Prostate gland (tissue), 2 donors: ENCODE measurements at regions not wholly inside any gene's neighbourhood (a gene's known extent, or its start where the extent isn't known, plus 50 kb on each side); places are given as distances from the start of the nearest gene placed in this dataset.

ENCODE experiments used
- DNase-seq: peaks from one replicate; pipeline ENCODE4 v3.0.0-alpha.2; 2019; ENCODE audit warnings: low spot score
- H3K27ac ChIP-seq, 2 donors: fragments of 200-600 bp; sonication (generic); 2 replicates each; pipeline ENCODE4 v1.5.1; 2017 to 2019
- H3K27me3 ChIP-seq: fragments of 200-600 bp; sonication (generic); replicated peaks from 2 replicates; pipeline ENCODE4 v1.5.1; 2019; ENCODE audit not compliant: insufficient read depth
- H3K36me3 ChIP-seq, 2 donors: fragments of 200-600 bp; sonication (generic); 1 replicate in 1 of 2; 2 replicates in 1 of 2; pipeline versions ENCODE4 v1.5.1 to v1.8.1; 2017 to 2019
- H3K4me1 ChIP-seq: fragments of 200-600 bp; sonication (generic); replicated peaks from 2 replicates; pipeline ENCODE4 v1.5.1; 2019
- H3K4me3 ChIP-seq, 2 donors: fragments of 200-600 bp; sonication (generic); 2 replicates each; pipeline ENCODE4 v1.5.1; 2017 to 2019
- H3K9me3 ChIP-seq: fragments of 200-600 bp; sonication (generic); 2 replicates; pipeline ENCODE4 v1.5.1; 2017
- POLR2A ChIP-seq: fragments of 450-650 bp; IDR thresholded peaks from one replicate; pipeline ENCODE4 v1.6.1; 2016; ENCODE audit warnings: antibody characterized with exemption, mild to moderate bottlenecking
- POLR2AphosphoS5 ChIP-seq: sonication (generic); formaldehyde crosslinking; IDR thresholded peaks from one replicate; pipeline ENCODE4 v1.6.1; 2017; ENCODE audit warnings: antibody characterized with exemption
- WGBS: methylation state at CpG from one replicate; pipeline ENCODE4 v1.1.5; 2018; 5-methylcytosine and 5-hydroxymethylcytosine counted together
- intact Hi-C: fragments of 100-400 bp; cut with DNase I; formaldehyde crosslinking; loops from one replicate; pipeline ENCODE4 v1.14.2; 2022
- TF ChIP-seq, protein P1 (sequence below), 4 experiments: fragments of 200-600 bp in 2 of 4; fragments of 450-650 bp in 2 of 4; sonication (generic) in 2 of 4; IDR thresholded peaks; 1 replicate in 3 of 4; 2 replicates in 1 of 4; pipeline ENCODE4 v1.5.1; 2016 to 2019; ENCODE audit warnings: antibody characterized with exemption in 4 of 4, mild to moderate bottlenecking in 2 of 4, moderate library complexity in 2 of 4

- 79% methylated on average over 2 of the region's 2 CpGs for WGBS
- Histone ChIP-seq H3K27me3 (no peaks in the 10 kb centered on the region), H3K27ac (no peak overlapping the region), H3K4me3 (no peak overlapping the region), H3K36me3 (no peaks in the 10 kb centered on the region), H3K9me3 (no peaks in the 10 kb centered on the region), H3K4me1 (no peaks in the 10 kb centered on the region)
- TF ChIP-seq, protein P1, sequence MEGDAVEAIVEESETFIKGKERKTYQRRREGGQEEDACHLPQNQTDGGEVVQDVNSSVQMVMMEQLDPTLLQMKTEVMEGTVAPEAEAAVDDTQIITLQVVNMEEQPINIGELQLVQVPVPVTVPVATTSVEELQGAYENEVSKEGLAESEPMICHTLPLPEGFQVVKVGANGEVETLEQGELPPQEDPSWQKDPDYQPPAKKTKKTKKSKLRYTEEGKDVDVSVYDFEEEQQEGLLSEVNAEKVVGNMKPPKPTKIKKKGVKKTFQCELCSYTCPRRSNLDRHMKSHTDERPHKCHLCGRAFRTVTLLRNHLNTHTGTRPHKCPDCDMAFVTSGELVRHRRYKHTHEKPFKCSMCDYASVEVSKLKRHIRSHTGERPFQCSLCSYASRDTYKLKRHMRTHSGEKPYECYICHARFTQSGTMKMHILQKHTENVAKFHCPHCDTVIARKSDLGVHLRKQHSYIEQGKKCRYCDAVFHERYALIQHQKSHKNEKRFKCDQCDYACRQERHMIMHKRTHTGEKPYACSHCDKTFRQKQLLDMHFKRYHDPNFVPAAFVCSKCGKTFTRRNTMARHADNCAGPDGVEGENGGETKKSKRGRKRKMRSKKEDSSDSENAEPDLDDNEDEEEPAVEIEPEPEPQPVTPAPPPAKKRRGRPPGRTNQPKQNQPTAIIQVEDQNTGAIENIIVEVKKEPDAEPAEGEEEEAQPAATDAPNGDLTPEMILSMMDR (IDR thresholded peaks at IDR 0.05), result no peak
- intact Hi-C loops, result no loop called here
- no peak for DNase-seq
Measured at GRCh38 chr1:195047772-195048171, 1560.5 kb downstream of the KCNT2 start.

DNA sequence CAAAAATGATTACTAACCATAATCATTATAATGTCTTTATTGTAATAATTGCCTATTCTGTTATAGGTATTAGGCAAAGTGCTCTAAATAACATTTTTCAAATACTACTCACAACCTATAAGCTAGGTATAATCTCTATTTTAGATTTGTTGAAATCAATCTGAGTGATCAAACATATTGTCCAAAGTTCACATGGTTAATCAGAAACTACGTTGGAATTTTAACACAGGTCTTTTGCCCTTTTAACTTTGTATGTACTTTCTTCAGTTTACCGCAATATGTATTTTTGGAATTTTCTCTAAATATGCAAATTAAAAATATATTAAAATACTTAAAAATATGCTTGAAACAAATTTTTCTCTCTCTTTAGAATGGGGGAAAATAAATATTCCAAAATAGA lies 1563.2 kb downstream of the KCNT2 start:
- Histone ChIP-seq H3K9me3 (no peaks in the 10 kb centered on the region), H3K27ac (no peak overlapping the region), H3K27me3 (no peaks in the 10 kb centered on the region), H3K4me1 (no peaks in the 10 kb centered on the region), H3K4me3 (no peak overlapping the region), H3K36me3 (no peaks in the 10 kb centered on the region)
- 90% methylated on average over 2 of the region's 2 CpGs for WGBS
- TF ChIP-seq, protein P1 (IDR thresholded peaks at IDR 0.05), result no peak
- TF ChIP-seq POLR2AphosphoS5 (no peak), POLR2A (no peak)
- intact Hi-C loops, result no loop called here
- no peak for DNase-seq

- 88% methylated on average over 5 of the region's 5 CpGs for WGBS
- intact Hi-C loops, result no loop called here
- no peak overlapping the region for H3K4me3 ChIP-seq
Measured at GRCh38 chr1:195030793-195031192, 1577.4 kb downstream of the KCNT2 start.

DNA sequence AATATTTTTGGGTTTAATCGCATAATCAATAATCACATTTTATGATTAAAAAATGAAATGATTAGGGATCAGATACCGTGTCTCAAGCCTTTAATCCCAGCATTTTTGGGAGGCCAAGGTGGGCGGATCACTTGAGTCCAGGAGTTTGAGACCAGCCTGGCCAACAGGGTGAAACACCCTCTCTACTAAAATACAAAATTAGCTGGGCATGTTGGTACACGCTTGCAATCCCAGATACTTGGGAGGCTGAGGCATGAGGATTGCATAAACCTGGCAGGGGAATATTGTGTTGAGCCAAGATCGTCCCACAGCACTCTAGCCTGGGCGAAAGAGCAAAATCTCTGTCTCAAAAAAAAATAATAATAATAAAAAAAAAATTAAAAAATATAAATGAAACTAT lies 1581.4 kb downstream of the KCNT2 start:
- no peak for DNase-seq
- Histone ChIP-seq H3K9me3 (no peaks in the 10 kb centered on the region), H3K27me3 (no peaks in the 10 kb centered on the region), H3K4me1 (no peaks in the 10 kb centered on the region), H3K36me3 (no peaks in the 10 kb centered on the region), H3K27ac (no peak overlapping the region), H3K4me3 (no peak overlapping the region)
- 89% methylated on average over 6 of the region's 6 CpGs for WGBS
- intact Hi-C loops, result no loop called here
- TF ChIP-seq POLR2A (no peak), POLR2AphosphoS5 (no peak)
- TF ChIP-seq, protein P1 (IDR thresholded peaks at IDR 0.05), result no peak

More at GRCh38 chr1:195030793-195031192, 1577.4 kb downstream of the KCNT2 start:
- Histone ChIP-seq H3K36me3 (no peaks in the 10 kb centered on the region), H3K27me3 (no peaks in the 10 kb centered on the region), H3K9me3 (no peaks in the 10 kb centered on the region), H3K27ac (no peak overlapping the region), H3K4me1 (no peaks in the 10 kb centered on the region)
- no peak for DNase-seq
- TF ChIP-seq POLR2A (no peak), POLR2AphosphoS5 (no peak)
- TF ChIP-seq, protein P1 (IDR thresholded peaks at IDR 0.05), result no peak

- no peak overlapping the region for H3K27ac ChIP-seq
- no peaks in the 10 kb centered on the region for H3K27me3 ChIP-seq
- intact Hi-C loops, result no loop called here
- H3K4me3 ChIP-seq, result no peak overlapping the region
- H3K9me3 ChIP-seq, result no peaks in the 10 kb centered on the region
- no peak for DNase-seq
- TF ChIP-seq, protein P1 (IDR thresholded peaks at IDR 0.05), result no peak
- TF ChIP-seq POLR2A (no peak), POLR2AphosphoS5 (no peak)
- no peaks in the 10 kb centered on the region for H3K36me3 ChIP-seq
- H3K4me1 ChIP-seq, result no peaks in the 10 kb centered on the region
- 45% methylated on average over 1 of the region's 1 CpG for WGBS
Measured at GRCh38 chr1:195019385-195019784, 1588.9 kb downstream of the KCNT2 start.
